ENCODE measurements at regions not wholly inside any gene's neighbourhood (a gene's known extent, or its start where the extent isn't known, plus 50 kb on each side); places are given as distances from the start of the nearest gene placed in this dataset.

GRCh38 chr6:119552021-119552420, 202.5 kb upstream of the MAN1A1 start:
- TF ChIP-seq EZH2 (IDR thresholded peaks at IDR 0.05; ENCODE audit: low read length), result no peak
- TF ChIP-seq CTCF (optimal IDR thresholded peaks at IDR 0.05 in 1 of 3, IDR thresholded peaks at IDR 0.05 in 1 of 3, conservative IDR thresholded peaks at IDR 0.05 in 1 of 3; ENCODE audit: extremely low read depth in 1 of 3, insufficient read depth in 2 of 3, low read length in 3 of 3), result no peak

All from keratinocyte (primary cell).